ENCODE measurements at regions not wholly inside any gene's neighbourhood (a gene's known extent, or its start where the extent isn't known, plus 50 kb on each side); places are given as distances from the start of the nearest gene placed in this dataset.

DNA sequence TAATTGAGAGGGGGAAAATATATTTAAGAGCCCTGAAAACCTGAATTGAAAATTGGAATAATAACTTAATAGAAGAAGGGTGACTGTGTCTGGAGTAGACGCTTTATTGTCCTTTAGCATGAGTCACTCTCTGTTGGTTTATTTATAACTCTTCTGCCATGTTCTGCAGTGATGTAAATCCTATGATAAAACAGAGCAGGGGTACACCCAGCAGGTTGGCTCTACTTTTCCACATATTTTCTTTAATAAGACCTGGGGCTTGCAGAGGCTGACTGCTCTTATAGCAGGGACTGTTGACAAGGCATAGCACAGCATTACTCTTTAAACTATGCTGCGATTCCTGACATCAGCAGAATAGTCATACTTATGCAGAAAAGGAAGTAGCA is 389.9 kb upstream of the PCDH9 start:
- TF ChIP-seq, protein P1, sequence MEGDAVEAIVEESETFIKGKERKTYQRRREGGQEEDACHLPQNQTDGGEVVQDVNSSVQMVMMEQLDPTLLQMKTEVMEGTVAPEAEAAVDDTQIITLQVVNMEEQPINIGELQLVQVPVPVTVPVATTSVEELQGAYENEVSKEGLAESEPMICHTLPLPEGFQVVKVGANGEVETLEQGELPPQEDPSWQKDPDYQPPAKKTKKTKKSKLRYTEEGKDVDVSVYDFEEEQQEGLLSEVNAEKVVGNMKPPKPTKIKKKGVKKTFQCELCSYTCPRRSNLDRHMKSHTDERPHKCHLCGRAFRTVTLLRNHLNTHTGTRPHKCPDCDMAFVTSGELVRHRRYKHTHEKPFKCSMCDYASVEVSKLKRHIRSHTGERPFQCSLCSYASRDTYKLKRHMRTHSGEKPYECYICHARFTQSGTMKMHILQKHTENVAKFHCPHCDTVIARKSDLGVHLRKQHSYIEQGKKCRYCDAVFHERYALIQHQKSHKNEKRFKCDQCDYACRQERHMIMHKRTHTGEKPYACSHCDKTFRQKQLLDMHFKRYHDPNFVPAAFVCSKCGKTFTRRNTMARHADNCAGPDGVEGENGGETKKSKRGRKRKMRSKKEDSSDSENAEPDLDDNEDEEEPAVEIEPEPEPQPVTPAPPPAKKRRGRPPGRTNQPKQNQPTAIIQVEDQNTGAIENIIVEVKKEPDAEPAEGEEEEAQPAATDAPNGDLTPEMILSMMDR (IDR thresholded peaks at IDR 0.05 in 8 of 11, conservative IDR thresholded peaks at IDR 0.05 in 3 of 11) = no peak
- TF ChIP-seq POLR2A (IDR thresholded peaks at IDR 0.05) (no peak), POLR2AphosphoS5 (IDR thresholded peaks at IDR 0.05) (no peak)

Data from spleen (tissue), 7 donors.